ENCODE measurements at regions not wholly inside any gene's neighbourhood (a gene's known extent, or its start where the extent isn't known, plus 50 kb on each side); places are given as distances from the start of the nearest gene placed in this dataset.

DNA sequence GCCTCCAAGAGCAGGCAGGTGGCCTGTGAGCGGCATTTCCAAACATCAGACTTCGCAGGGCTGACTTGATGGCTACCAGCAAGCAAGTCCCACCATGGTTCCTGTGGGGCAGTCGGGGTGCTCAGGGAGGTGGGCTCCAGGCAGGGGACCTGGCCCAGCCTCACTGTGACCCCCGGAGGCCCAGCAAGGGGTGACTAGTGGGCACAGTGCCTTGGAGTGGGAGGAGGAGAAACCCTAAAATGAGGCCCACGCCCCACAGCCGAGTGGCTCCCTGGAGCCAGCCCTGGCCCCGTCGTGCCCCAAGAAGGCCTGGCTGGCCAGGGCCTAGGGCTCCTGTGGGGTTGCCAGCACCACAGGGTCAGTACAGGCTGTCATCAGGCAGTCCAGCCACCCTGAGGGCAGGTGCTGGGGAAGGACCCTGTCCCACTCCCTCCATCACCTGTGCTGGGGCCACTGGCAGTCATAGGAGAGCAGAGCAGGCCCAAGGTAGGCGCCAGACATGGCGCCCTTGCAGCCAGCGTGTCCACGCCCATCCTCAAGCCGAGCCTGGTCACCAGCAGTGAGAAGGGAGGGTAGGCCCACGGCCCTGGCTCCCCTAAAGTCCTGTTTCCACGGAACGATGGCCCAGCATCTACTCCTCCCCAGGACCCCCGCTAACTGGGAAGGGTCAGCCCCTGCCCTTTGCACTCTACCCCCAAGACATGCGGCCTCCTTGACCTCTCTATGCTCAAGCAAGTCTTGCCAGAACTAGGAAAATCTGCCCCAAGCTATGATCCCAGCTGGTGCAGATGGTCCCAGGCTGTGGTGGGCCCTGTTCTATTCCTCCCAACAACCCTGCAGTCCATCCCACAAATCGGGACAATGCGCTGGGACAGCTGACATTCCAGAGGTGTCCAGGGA, 144.2 kb upstream of the C14orf180 start:
- no peak for DNase-seq (ENCODE audit: low read depth in 2 of 2, low spot score in 1 of 2)

DNA sequence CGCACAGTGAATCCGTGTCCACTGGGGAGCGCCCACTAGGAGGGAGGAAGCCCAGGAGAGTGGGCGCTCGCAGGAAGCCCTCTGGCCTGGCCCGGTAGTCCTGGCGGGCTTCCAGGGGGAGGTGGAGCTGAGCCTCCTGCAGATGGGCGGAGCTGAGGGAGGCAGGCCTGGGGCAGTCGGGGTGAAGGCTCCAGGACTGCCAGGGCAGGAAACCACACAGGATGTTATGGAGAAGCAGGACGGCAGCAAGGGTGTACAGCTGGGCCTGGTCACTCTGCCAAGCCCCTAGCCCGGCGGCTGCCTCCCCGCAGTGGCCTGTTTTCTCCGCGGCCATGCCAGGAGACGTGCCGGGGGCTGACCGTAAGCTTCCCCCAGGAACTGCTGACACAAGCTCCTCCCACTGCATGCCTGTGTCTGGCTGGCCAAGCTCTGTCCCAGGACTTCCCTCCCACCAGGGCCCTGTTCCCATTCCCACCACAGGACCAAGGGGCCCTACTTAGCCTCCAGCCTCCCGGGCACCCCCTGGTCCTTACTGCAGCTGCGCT, 143.4 kb upstream of the C14orf180 start:
- no peak for DNase-seq (ENCODE audit: low read depth in 2 of 2, low spot score in 1 of 2)

DNA sequence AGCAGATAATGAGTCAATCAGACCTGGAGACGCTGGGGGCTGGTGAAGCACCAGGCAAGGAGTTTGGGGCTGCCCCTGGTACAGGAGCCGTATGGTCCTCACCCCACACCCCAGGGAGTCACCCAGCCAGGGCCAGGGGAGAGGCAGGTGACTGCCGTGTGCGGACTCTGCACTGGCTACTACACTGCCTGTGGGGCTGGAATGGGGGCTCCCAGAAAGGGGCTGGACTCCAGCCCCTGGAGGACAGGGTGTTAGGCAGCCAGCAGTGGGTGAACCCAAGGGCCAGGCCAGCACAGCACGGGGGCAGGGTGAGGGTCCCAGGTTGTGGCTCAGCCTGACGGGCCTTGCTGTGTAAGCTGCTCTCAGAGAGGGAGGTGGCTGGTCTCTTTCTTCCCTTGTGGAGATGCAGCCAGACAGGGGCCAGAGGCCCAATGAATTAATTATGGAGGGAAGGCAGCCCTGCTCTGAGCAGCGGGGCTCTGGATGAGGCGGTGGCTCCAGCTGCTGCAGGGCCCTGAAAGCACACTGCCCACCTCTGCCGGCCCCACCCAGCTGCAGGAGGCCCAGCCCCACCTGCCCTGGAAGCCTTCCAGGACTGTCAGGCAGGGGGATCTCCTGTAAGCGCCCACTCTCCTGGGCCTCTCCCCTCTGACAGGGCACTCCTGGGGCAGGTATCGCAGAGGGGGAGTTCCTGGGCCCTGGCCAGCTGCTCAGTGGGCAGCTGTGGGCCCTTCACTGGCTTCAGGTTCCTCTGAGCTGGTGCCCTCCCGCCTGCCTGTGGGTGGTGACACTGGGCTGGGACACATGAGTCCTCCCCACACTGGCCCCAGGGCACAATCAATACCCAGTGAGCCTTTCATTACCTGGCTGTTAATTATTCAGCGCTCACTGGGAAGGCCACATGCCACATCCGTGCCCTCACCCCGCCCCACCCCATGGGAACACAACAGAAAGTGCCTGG, 142.5 kb upstream of the C14orf180 start:
- no peak for DNase-seq (ENCODE audit: low read depth in 2 of 2, low spot score in 1 of 2)

DNA sequence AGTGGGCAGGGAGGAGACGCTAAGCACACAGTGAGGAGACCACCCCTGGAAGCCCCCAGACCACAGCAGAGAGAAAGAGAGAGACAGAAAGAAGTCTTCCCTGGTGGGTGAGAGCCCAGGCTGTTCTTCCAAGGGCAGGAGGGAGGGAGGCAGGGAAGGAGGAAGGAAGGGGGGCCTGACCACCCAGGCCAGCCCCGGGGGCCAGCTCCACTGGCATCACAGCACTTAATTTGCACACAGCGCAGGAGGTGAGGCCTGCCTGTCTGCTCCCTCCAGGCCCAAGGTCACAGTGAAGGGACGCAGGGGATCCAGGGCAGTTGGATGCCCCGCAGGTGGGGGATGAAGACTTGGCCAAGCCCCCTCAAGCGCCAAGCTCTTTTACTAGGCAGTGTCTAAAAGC, 141.9 kb upstream of the C14orf180 start:
- no peak for DNase-seq (ENCODE audit: low read depth in 2 of 2, low spot score in 1 of 2)

GRCh38 chr14:104438166-104438887, 141.2 kb upstream of the C14orf180 start:
- no peak for DNase-seq (ENCODE audit: low read depth in 2 of 2, low spot score in 1 of 2)

GRCh38 chr14:104439625-104440024, 139.9 kb upstream of the C14orf180 start:
- DNase-seq (ENCODE audit: low read depth in 2 of 2, low spot score in 1 of 2): no peak

DNA sequence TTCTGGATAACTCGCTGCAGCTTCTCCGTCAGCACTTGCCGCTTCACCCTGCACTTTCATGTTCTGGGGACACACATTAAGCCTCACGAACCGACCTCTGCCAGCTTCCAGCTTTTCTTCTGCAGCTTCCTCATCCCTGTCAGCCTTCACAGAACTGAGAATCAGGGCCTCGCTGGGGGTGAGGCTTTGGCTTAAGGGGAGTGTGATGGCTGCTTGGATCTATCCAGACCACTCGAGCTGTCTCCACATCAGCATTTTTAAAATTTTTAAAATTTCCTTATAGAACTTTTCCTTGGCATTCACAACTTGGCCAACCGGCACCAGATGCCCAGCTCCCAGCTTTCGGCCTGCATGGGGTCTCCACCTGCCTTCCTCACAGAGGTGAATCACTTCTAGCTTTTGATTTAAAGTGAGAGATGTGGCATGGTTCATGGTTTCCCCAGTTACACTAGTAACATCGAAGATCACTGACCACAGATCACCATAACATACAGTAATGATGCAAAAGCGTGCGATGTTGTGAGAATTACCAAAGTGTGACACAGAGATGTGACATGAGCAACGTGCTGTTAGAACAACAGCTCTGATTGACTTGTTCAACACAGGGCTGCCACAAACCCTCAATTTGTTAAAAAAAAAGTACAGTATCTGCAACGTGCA, 139.1 kb upstream of the C14orf180 start:
- no peak for DNase-seq (ENCODE audit: low read depth in 2 of 2, low spot score in 1 of 2)

- no peak for DNase-seq (ENCODE audit: low read depth in 2 of 2, low spot score in 1 of 2)
Measured at GRCh38 chr14:104441275-104442106, 138.1 kb upstream of the C14orf180 start.

GRCh38 chr14:104442107-104442551, 137.4 kb upstream of the C14orf180 start:
- no peak for DNase-seq (ENCODE audit: low read depth in 2 of 2, low spot score in 1 of 2)

- DNase-seq (ENCODE audit: low read depth in 2 of 2, low spot score in 1 of 2): no peak
Measured at GRCh38 chr14:104442631-104443390, 136.8 kb upstream of the C14orf180 start.

DNA sequence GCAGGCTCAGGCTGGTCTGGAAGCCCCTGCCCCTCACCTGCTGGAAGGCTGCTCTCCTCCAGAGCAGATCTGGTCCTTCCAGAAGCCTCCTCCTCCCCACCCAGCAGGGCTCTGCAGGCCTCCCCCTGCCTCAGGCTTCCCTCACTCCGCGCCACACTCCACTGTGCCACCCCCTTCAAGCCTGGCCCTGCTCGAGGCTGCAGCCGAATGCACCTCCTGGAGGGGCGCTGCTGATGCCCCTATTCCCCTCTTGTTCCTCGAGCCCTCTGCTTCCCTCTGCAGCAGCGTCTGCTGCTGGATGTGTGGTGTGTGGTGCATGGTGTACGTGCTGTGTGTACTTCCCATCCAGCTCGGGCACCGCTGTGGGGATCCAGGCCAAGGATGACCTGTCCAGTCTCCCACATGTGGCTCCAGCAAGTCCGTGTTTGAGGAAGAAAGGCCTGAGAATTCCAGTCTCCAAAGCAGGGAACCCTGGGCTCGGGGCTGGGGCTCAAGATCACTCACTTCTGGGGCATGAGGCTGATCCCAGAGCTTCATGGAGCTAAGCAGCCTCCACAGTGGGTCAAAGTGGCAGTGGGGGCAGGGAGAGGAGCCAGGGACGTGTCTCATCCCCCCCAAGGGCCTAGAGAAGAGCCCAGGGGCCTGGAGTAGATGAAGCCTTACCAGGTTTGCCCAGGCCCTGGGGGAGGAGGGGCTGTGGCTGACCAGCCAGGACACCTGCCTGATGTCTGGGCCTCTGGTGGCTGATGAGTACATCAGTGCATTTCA, 136.0 kb upstream of the C14orf180 start:
- DNase-seq (ENCODE audit: low read depth in 2 of 2, low spot score in 1 of 2): no peak

- DNase-seq (ENCODE audit: low read depth in 2 of 2, low spot score in 1 of 2): no peak
Measured at GRCh38 chr14:104444159-104445030, 135.2 kb upstream of the C14orf180 start.

DNA sequence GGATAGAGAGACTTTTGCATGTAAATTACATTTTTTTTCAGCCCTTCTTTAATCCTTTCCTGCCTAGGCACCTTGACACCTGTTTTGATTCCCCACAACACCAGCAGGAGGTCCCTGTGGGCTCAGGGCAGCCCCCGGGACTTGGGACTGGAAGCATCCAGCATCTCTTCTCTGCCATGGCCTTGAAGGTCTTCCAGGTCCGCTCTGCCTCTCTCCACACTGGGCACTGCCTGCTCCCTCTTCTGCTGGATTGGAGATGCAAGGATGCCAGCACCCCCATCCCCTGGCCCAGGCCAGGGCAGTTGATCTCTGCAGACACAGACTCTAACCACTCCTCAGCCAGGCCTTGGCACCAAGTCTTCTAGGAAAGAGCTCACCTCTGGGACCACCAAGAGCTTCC, 134.5 kb upstream of the C14orf180 start:
- DNase-seq (ENCODE audit: low read depth in 2 of 2, low spot score in 1 of 2): no peak

GRCh38 chr14:104445832-104446381, 133.7 kb upstream of the C14orf180 start:
- DNase-seq (ENCODE audit: low read depth in 2 of 2, low spot score in 1 of 2): no peak

DNA sequence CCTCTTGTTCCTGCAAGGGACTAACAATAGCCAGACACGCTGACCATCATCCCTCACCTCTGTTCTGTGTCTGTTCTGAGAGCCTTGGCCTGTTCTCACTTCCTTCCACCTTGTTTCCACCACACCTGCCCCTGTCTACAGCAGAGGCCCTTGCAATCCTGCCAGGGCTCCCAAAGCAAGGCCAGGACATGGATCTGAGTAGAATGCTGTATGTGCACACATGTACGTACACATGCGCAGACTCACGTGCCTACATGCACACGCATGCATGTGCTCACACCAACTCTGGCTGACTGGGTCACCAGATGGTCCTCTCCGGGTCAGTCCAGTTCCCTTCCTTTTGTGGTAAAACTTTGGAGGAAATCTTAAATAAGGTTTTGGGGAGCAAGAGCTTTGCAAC, 133.0 kb upstream of the C14orf180 start:
- no peak for DNase-seq (ENCODE audit: low read depth in 2 of 2, low spot score in 1 of 2)

DNA sequence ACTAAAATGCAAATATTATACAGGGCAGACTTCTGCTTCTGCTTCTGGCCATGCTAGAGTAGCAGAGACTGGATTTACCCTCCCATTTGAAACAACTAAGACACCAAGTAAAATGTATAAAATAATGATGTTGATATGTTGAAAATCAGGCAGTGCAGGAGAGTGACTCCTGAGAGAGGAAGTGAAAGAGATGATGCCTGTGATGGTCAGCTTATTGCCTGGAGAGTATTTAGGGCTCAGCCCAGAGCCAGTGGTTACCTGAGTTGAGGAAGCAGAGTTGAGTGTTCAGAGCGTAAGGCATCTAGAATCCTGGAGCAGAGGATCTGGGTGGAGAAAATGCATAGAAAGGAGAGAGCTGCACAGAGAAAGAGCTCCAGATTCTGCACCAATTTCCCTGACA, 131.8 kb upstream of the C14orf180 start:
- no peak for DNase-seq (ENCODE audit: low read depth in 2 of 2, low spot score in 1 of 2)

DNA sequence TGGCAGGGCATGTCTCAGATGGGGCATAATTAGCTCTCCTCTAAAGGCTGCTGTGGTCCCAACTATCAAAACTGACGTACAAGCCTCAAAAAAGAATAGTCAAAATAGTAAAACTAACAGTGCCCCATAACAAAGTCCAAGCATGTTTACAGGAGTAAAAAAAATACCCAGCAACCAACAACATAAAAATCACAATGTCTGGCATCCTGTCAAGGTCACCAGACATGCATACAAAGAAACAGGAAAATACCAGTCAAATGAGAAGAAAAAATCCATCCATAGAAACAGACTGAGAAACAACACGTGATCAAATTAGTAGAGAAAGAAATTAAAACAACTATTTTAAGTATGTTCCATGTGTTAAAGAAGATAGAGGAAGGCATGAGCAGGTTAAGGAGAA, 131.2 kb upstream of the C14orf180 start:
- DNase-seq (ENCODE audit: low read depth in 2 of 2, low spot score in 1 of 2): no peak
